Neural progenitor cell (in vitro differentiated cells): ENCODE measurements at regions not wholly inside any gene's neighbourhood (a gene's known extent, or its start where the extent isn't known, plus 50 kb on each side); places are given as distances from the start of the nearest gene placed in this dataset.

Experiments
- CTCF ChIP-seq: fragments of 200-600 bp; sonication (generic); IDR thresholded peaks from 2 replicates; pipeline ENCODE4 v1.5.1; 2017; ENCODE audit warnings: antibody characterized with exemption, mild to moderate bottlenecking
- EZH2 ChIP-seq: fragments of 200-600 bp; sonication (generic); IDR thresholded peaks from 2 replicates; pipeline ENCODE4 v1.6.1; 2017; ENCODE audit warnings: antibody characterized with exemption, mild to moderate bottlenecking, moderate library complexity

DNA sequence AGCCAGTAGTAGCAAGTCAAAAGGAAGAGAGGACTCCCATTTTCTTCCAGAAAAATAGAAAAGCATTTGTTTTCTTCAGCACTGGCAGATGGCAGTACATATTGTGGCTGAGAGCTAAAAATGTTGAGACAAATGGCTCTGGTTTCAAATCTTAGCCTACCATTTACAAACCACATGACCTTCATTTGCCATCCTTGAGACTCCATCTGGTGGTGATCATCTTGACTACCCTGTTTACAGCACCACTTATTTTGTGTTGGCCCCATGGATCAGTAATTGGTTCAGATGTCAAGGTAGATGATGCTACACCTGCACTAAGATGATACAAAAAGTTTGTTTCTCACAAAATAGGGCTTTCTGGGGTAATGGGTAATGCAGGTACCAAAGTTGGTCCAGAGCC, 951.8 kb upstream of the IGFBP7 start:
- TF ChIP-seq CTCF (peak; percentile 27), EZH2 (no peak)
